Neural cell (in vitro differentiated cells): ENCODE measurements at regions not wholly inside any gene's neighbourhood (a gene's known extent, or its start where the extent isn't known, plus 50 kb on each side); places are given as distances from the start of the nearest gene placed in this dataset.

Source experiments
- H2AFZ ChIP-seq: fragments of 200-600, 300-800 bp; sonication (generic), shearing (Covaris generic); 2 replicates; pipeline ENCODE4 v1.6.0; 2014; ENCODE audit warnings: low read depth, mild to moderate bottlenecking, antibody characterized with exemption, low read length, moderate library complexity
- H3F3A ChIP-seq: fragments of 200-600 bp; shearing (Covaris generic); 2 replicates; pipeline ENCODE4 v1.6.1; 2016; ENCODE audit warnings: mild to moderate bottlenecking, moderate library complexity, mixed read lengths, antibody characterized with exemption, low read length; ENCODE audit not compliant: insufficient read depth, poor library complexity, severe bottlenecking
- H3K27ac ChIP-seq: fragments of 200-600, 300-800 bp; sonication (generic), shearing (Covaris generic); 2 replicates; pipeline ENCODE4 v1.5.1; 2014; ENCODE audit warnings: mild to moderate bottlenecking, low read length, moderate library complexity
- H3K27me3 ChIP-seq: fragments of 300-800, 200-600 bp; sonication (generic), shearing (Covaris generic); 2 replicates; pipeline ENCODE4 v1.6.0; 2014; ENCODE audit warnings: mild to moderate bottlenecking, low read depth, low read length, moderate library complexity; ENCODE audit not compliant: insufficient read depth
- H3K36me3 ChIP-seq: fragments of 300-800, 200-600 bp; sonication (generic), shearing (Covaris generic); 2 replicates; pipeline ENCODE4 v1.5.1; 2014; ENCODE audit warnings: mild to moderate bottlenecking, antibody characterized with exemption, low read length, moderate library complexity; ENCODE audit not compliant: insufficient read depth
- H3K4me2 ChIP-seq: fragments of 300-800, 200-600 bp; sonication (generic), shearing (Covaris generic); 2 replicates; pipeline ENCODE4 v1.6.0; 2014; ENCODE audit warnings: mild to moderate bottlenecking, low read length
- H3K4me3 ChIP-seq: fragments of 300-800, 200-600 bp; sonication (generic), shearing (Covaris generic); 2 replicates; pipeline ENCODE4 v1.5.1; 2014; ENCODE audit warnings: mild to moderate bottlenecking, low read length, moderate library complexity
- H3K79me2 ChIP-seq: fragments of 200-600 bp; shearing (Covaris generic); replicated peaks from 2 replicates; pipeline ENCODE4 v1.6.0; 2014; ENCODE audit warnings: mild to moderate bottlenecking, low read length, moderate library complexity; ENCODE audit not compliant: insufficient read depth
- H3K9ac ChIP-seq: fragments of 300-800, 200-600 bp; sonication (generic), shearing (Covaris generic); 2 replicates; pipeline ENCODE4 v1.6.1; 2016; ENCODE audit warnings: mild to moderate bottlenecking, low read length, mixed read lengths
- H3K9me2 ChIP-seq: fragments of 200-600 bp; shearing (Covaris generic); 2 replicates; pipeline ENCODE4 v1.6.1; 2016; ENCODE audit warnings: mild to moderate bottlenecking, low read length, mixed read lengths; ENCODE audit not compliant: insufficient read depth
- H3K9me3 ChIP-seq: fragments of 200-600, 300-800 bp; sonication (generic), shearing (Covaris generic); 2 replicates; pipeline ENCODE4 v1.6.1; 2016; ENCODE audit warnings: mild to moderate bottlenecking, mixed run types, low read length, moderate library complexity, mixed read lengths
- H4K20me1 ChIP-seq: fragments of 200-600 bp; shearing (Covaris generic); 2 replicates; pipeline ENCODE4 v1.6.1; 2016; ENCODE audit warnings: mild to moderate bottlenecking, mixed run types; ENCODE audit not compliant: insufficient read depth
- CTCF ChIP-seq: fragments of 450-650 bp; IDR thresholded peaks from 2 replicates; pipeline ENCODE4 v1.5.1; 2014; ENCODE audit warnings: antibody characterized with exemption, mild to moderate bottlenecking, moderate library complexity; ENCODE audit not compliant: poor library complexity, severe bottlenecking
- EP300 ChIP-seq: fragments of 450-650 bp; conservative IDR thresholded peaks from 2 replicates; pipeline ENCODE4 v1.6.1; 2014; ENCODE audit warnings: antibody characterized with exemption, mild to moderate bottlenecking, moderate library complexity; ENCODE audit not compliant: poor library complexity, severe bottlenecking
- EZH2 ChIP-seq: fragments of 200-600, 300-800 bp; shearing (Covaris generic), sonication (generic); IDR thresholded peaks from 2 replicates; pipeline ENCODE4 v1.6.1; 2014; ENCODE audit warnings: antibody characterized with exemption, low read length, borderline replicate concordance, mild to moderate bottlenecking; ENCODE audit not compliant: insufficient read depth, poor library complexity, severe bottlenecking
- MXI1 ChIP-seq: fragments of 450-650 bp; conservative IDR thresholded peaks from 2 replicates; pipeline ENCODE4 v1.6.1; 2014; ENCODE audit warnings: antibody characterized with exemption, mild to moderate bottlenecking; ENCODE audit not compliant: poor library complexity, severe bottlenecking
- POLR2AphosphoS5 ChIP-seq: IDR thresholded peaks from 2 replicates; pipeline ENCODE4 v1.6.1; 2012
- RAD21 ChIP-seq: fragments of 450-650 bp; conservative IDR thresholded peaks from 2 replicates; pipeline ENCODE4 v1.6.1; 2014; ENCODE audit warnings: antibody characterized with exemption, mild to moderate bottlenecking, moderate library complexity
- REST ChIP-seq: IDR thresholded peaks from 2 replicates; pipeline ENCODE4 v1.6.1; 2012; ENCODE audit warnings: borderline replicate concordance
- SMC3 ChIP-seq: fragments of 450-650 bp; conservative IDR thresholded peaks from 2 replicates; pipeline ENCODE4 v1.6.1; 2014; ENCODE audit warnings: antibody characterized with exemption, mild to moderate bottlenecking, moderate library complexity; ENCODE audit not compliant: poor library complexity
- TAF1 ChIP-seq: IDR thresholded peaks from 2 replicates; pipeline ENCODE4 v1.6.1; 2012; ENCODE audit warnings: low read depth

GRCh38 chr5:68755293-68755692, 338.5 kb upstream of the SLC30A5 start:
- no peak for TF ChIP-seq MXI1
- no peak for TF ChIP-seq EP300
- no peak for TF ChIP-seq CTCF
- no peak for TF ChIP-seq SMC3
- no peak for TF ChIP-seq REST
- no peak for TF ChIP-seq POLR2AphosphoS5
- TF ChIP-seq TAF1, result no peak
- TF ChIP-seq RAD21, result no peak
- no peak for TF ChIP-seq EZH2
- Histone ChIP-seq H3K36me3 (no peaks in the 10 kb centered on the region), H2AFZ (no peak overlapping the region), H3K27me3 (no peaks in the 10 kb centered on the region), H3K9me2 (no peaks in the 10 kb centered on the region), H3K4me3 (no peak overlapping the region), H3K79me2 (no peaks in the 10 kb centered on the region), H3F3A (no peaks in the 10 kb centered on the region), H4K20me1 (no peaks in the 10 kb centered on the region), H3K4me2 (no peak overlapping the region), H3K9ac (no peak overlapping the region), H3K27ac (no peak overlapping the region), H3K9me3 (no peaks in the 10 kb centered on the region)

GRCh38 chr5:68757006-68757405, 336.8 kb upstream of the SLC30A5 start:
- H2AFZ ChIP-seq, result no peak overlapping the region
- H3K9ac ChIP-seq, result no peak overlapping the region
- no peaks in the 10 kb centered on the region for H3K9me3 ChIP-seq
- TF ChIP-seq REST (no peak), POLR2AphosphoS5 (no peak), RAD21 (no peak), TAF1 (no peak), CTCF (no peak), EP300 (no peak), MXI1 (no peak), SMC3 (no peak), EZH2 (no peak)
- H3K4me3 ChIP-seq, result no peak overlapping the region
- H3K27ac ChIP-seq, result no peak overlapping the region
- H3K9me2 ChIP-seq, result no peaks in the 10 kb centered on the region
- H3F3A ChIP-seq, result no peaks in the 10 kb centered on the region
- H4K20me1 ChIP-seq, result no peaks in the 10 kb centered on the region
- H3K36me3 ChIP-seq, result no peaks in the 10 kb centered on the region
- H3K79me2 ChIP-seq, result no peaks in the 10 kb centered on the region
- no peak overlapping the region for H3K4me2 ChIP-seq
- H3K27me3 ChIP-seq, result no peaks in the 10 kb centered on the region
